PC-9 (cell line): ENCODE measurements at regions not wholly inside any gene's neighbourhood (a gene's known extent, or its start where the extent isn't known, plus 50 kb on each side); places are given as distances from the start of the nearest gene placed in this dataset.

ENCODE experiments used
- CTCF ChIP-seq: fragments of 200-600 bp; sonication (generic); conservative IDR thresholded peaks from 2 replicates; pipeline ENCODE4 v1.6.1; 2017; ENCODE audit warnings: mixed run types, antibody characterized with exemption, mild to moderate bottlenecking, moderate library complexity
- EZH2 ChIP-seq: fragments of 200-600 bp; sonication (generic); IDR thresholded peaks from 2 replicates; pipeline ENCODE4 v1.8.0; 2017; ENCODE audit warnings: antibody characterized with exemption, low read depth

- TF ChIP-seq CTCF (no peak), EZH2 (no peak)
Measured at GRCh38 chr2:119062179-119062578, 96.4 kb downstream of the C1QL2 start.
